HG03432 (cell line): ENCODE measurements at regions not wholly inside any gene's neighbourhood (a gene's known extent, or its start where the extent isn't known, plus 50 kb on each side); places are given as distances from the start of the nearest gene placed in this dataset.

ENCODE experiments used
- ATAC-seq: cut with Tn5 transposase; IDR thresholded peaks from one replicate; pipeline ENCODE4 v1.9.1; 2021; ENCODE audit warnings: mild to moderate bottlenecking, moderate library complexity; ENCODE audit not compliant: unreplicated experiment

GRCh38 chr3:189041482-189042090, 130.2 kb upstream of the TPRG1 start:
- ATAC-seq = peak; percentile 99

GRCh38 chr3:189042832-189043231, 128.9 kb upstream of the TPRG1 start:
- no peak for ATAC-seq

GRCh38 chr3:189049458-189050236, 122.1 kb upstream of the TPRG1 start:
- no peak for ATAC-seq

- ATAC-seq = no peak
These were observed 118.4 kb upstream of the TPRG1 start for GRCh38 chr3:189053322-189053721.

GRCh38 chr3:189056646-189057335, 115.0 kb upstream of the TPRG1 start:
- ATAC-seq = no peak

- ATAC-seq = no peak
These were observed 114.4 kb upstream of the TPRG1 start for GRCh38 chr3:189057369-189057768.

GRCh38 chr3:189058071-189058470, 113.7 kb upstream of the TPRG1 start:
- ATAC-seq = no peak

- ATAC-seq = no peak
These were observed 100.8 kb upstream of the TPRG1 start for GRCh38 chr3:189070965-189071364.

GRCh38 chr3:189071446-189071845, 100.3 kb upstream of the TPRG1 start:
- peak; percentile 85 for ATAC-seq

- ATAC-seq = no peak
These were observed 95.3 kb upstream of the TPRG1 start for GRCh38 chr3:189076449-189076848.

- ATAC-seq = no peak
These were observed 91.0 kb upstream of the TPRG1 start for GRCh38 chr3:189080745-189081144.

- ATAC-seq = no peak
These were observed 88.9 kb upstream of the TPRG1 start for GRCh38 chr3:189082666-189083427.

- ATAC-seq = no peak
These were observed 87.2 kb upstream of the TPRG1 start for GRCh38 chr3:189084620-189085019.

GRCh38 chr3:189092547-189092946, 79.2 kb upstream of the TPRG1 start:
- no peak for ATAC-seq

GRCh38 chr3:189094539-189094938, 77.2 kb upstream of the TPRG1 start:
- no peak for ATAC-seq

- ATAC-seq = no peak
These were observed 75.7 kb upstream of the TPRG1 start for GRCh38 chr3:189096092-189096491.

GRCh38 chr3:189099031-189099471, 72.7 kb upstream of the TPRG1 start:
- no peak for ATAC-seq

GRCh38 chr3:189099505-189100290, 72.1 kb upstream of the TPRG1 start:
- no peak for ATAC-seq

GRCh38 chr3:189100866-189101265, 70.9 kb upstream of the TPRG1 start:
- ATAC-seq = no peak

GRCh38 chr3:189101594-189101993, 70.2 kb upstream of the TPRG1 start:
- no peak for ATAC-seq
